Keratinocyte (primary cell): ENCODE measurements at regions not wholly inside any gene's neighbourhood (a gene's known extent, or its start where the extent isn't known, plus 50 kb on each side); places are given as distances from the start of the nearest gene placed in this dataset.

ENCODE experiments used
- DNase-seq: peaks from one replicate; pipeline ENCODE4 v3.0.0-alpha.2; 2011; ENCODE audit warnings: low read depth, missing footprints, low spot score
- FAIRE-seq: peaks from 2 replicates; lab custom pipeline; 2011; peaks lifted over from hg19 to GRCh38; lab: Jason Lieb, UNC
- H2AFZ ChIP-seq: 2 replicates; pipeline ENCODE4 v1.6.0; 2012; ENCODE audit warnings: low read length, control low read depth, inconsistent platforms; ENCODE audit not compliant: control insufficient read depth
- H3K27ac ChIP-seq: 2 replicates; pipeline ENCODE4 v1.5.1; 2011; ENCODE audit warnings: low read length; ENCODE audit not compliant: control insufficient read depth, insufficient read depth
- H3K27me3 ChIP-seq: 3 replicates; pipeline ENCODE4 v1.6.0; 2011; ENCODE audit warnings: low read length; ENCODE audit not compliant: control insufficient read depth, insufficient read depth; ENCODE audit errors: extremely low read depth
- H3K36me3 ChIP-seq, 2 experiments: 2 replicates in 1 of 2; 3 replicates in 1 of 2; pipeline ENCODE4 v1.5.1; 2011; ENCODE audit warnings: low read length in 2 of 2, mild to moderate bottlenecking in 1 of 2; ENCODE audit not compliant: control insufficient read depth in 2 of 2, insufficient read depth in 2 of 2; ENCODE audit errors: extremely low read depth in 1 of 2
- H3K4me1 ChIP-seq: 3 replicates; pipeline ENCODE4 v1.5.1; 2011; ENCODE audit warnings: low read length; ENCODE audit not compliant: control insufficient read depth, insufficient read depth; ENCODE audit errors: extremely low read depth
- H3K4me2 ChIP-seq: 3 replicates; pipeline ENCODE4 v1.6.0; 2011; ENCODE audit warnings: low read depth, low read length; ENCODE audit not compliant: control insufficient read depth, insufficient read depth; ENCODE audit errors: extremely low read depth
- H3K4me3 ChIP-seq, 3 experiments: fragments of 200-600 bp in 1 of 3; sonication (generic) in 1 of 3; 2 replicates in 2 of 3; 3 replicates in 1 of 3; pipeline ENCODE4 v1.5.1; 2011 to 2016; ENCODE audit warnings: low read length in 3 of 3, mild to moderate bottlenecking in 3 of 3, control low read depth in 2 of 3, inconsistent platforms in 1 of 3, low read depth in 1 of 3, mixed read lengths in 1 of 3, mixed run types in 1 of 3, moderate library complexity in 1 of 3; ENCODE audit not compliant: control insufficient read depth in 2 of 3, insufficient read depth in 2 of 3; ENCODE audit errors: extremely low read depth in 1 of 3
- H3K79me2 ChIP-seq: 2 replicates; pipeline ENCODE4 v1.6.0; 2012; ENCODE audit warnings: low read length; ENCODE audit not compliant: control insufficient read depth, insufficient read depth
- H3K9ac ChIP-seq: 3 replicates; pipeline ENCODE4 v1.6.0; 2011; ENCODE audit warnings: low read length; ENCODE audit not compliant: control insufficient read depth, insufficient read depth; ENCODE audit errors: extremely low read depth
- H3K9me1 ChIP-seq: 3 replicates; pipeline ENCODE4 v1.6.0; 2011; ENCODE audit warnings: low read length; ENCODE audit not compliant: control insufficient read depth, insufficient read depth; ENCODE audit errors: extremely low read depth
- H3K9me3 ChIP-seq: 2 replicates; pipeline ENCODE4 v1.5.1; 2012; ENCODE audit warnings: low read depth, low read length; ENCODE audit not compliant: control insufficient read depth
- H4K20me1 ChIP-seq: 3 replicates; pipeline ENCODE4 v1.6.0; 2011; ENCODE audit warnings: low read length; ENCODE audit not compliant: control insufficient read depth, insufficient read depth; ENCODE audit errors: extremely low read depth
- CTCF ChIP-seq, 3 experiments: IDR thresholded peaks in 1 of 3; conservative IDR thresholded peaks in 1 of 3; optimal IDR thresholded peaks in 1 of 3; 2 replicates in 2 of 3; 3 replicates in 1 of 3; pipeline versions ENCODE3 to v1.5.1; 2011; ENCODE audit warnings: low read length in 3 of 3, mild to moderate bottlenecking in 3 of 3, moderate library complexity in 2 of 3, control low read depth in 1 of 3, inconsistent platforms in 1 of 3; ENCODE audit not compliant: insufficient read depth in 2 of 3; ENCODE audit errors: extremely low read depth in 1 of 3
- EZH2 ChIP-seq: IDR thresholded peaks from one replicate; pipeline ENCODE4 v1.6.1; 2012; ENCODE audit warnings: inconsistent platforms, mild to moderate bottlenecking, low read length, moderate library complexity
- dilution Hi-C: fragments of 300-500 bp; cut with MboI; formaldehyde crosslinking; loops from one replicate; pipeline ENCODE4 v1.7.0; 2020; ENCODE audit warnings: low sequenced_read_pairs; ENCODE audit not compliant: extremely low pct_ligation_motif_present

GRCh38 chr2:195317550-195317949, 339.5 kb upstream of the SLC39A10 start:
- Histone ChIP-seq H4K20me1 (no peaks in the 10 kb centered on the region), H3K9ac (no peak overlapping the region), H3K4me2 (no peak overlapping the region), H3K27ac (no peak overlapping the region), H3K9me3 (no peaks in the 10 kb centered on the region), H3K79me2 (no peaks in the 10 kb centered on the region), H3K9me1 (no peaks in the 10 kb centered on the region), H3K4me3 (no peak overlapping the region), H2AFZ (peak overlapping the region; percentile 3), H3K27me3 (no peaks in the 10 kb centered on the region), H3K4me1 (peaks cover 34% of the 10 kb centered on the region), H3K36me3 (no peaks in the 10 kb centered on the region)
- no peak for TF ChIP-seq EZH2
- TF ChIP-seq CTCF (optimal IDR thresholded peaks at IDR 0.05 in 1 of 3, IDR thresholded peaks at IDR 0.05 in 1 of 3, conservative IDR thresholded peaks at IDR 0.05 in 1 of 3; ENCODE audit: extremely low read depth in 1 of 3, insufficient read depth in 2 of 3, low read length in 3 of 3), result no peak
- FAIRE-seq, result no peak
- dilution Hi-C loops, result no loop called here
- no peak for DNase-seq

- Histone ChIP-seq H3K4me1 (peaks cover 31% of the 10 kb centered on the region), H2AFZ (no peak overlapping the region), H3K4me2 (no peak overlapping the region), H3K36me3 (no peaks in the 10 kb centered on the region), H3K9ac (no peak overlapping the region), H3K27ac (no peak overlapping the region), H3K9me3 (no peaks in the 10 kb centered on the region), H3K4me3 (no peak overlapping the region), H4K20me1 (no peaks in the 10 kb centered on the region), H3K9me1 (no peaks in the 10 kb centered on the region), H3K79me2 (no peaks in the 10 kb centered on the region), H3K27me3 (no peaks in the 10 kb centered on the region)
- dilution Hi-C loops, result no loop called here
- no peak for DNase-seq
- no peak for FAIRE-seq
- TF ChIP-seq EZH2 (no peak), CTCF (optimal IDR thresholded peaks at IDR 0.05 in 1 of 3, IDR thresholded peaks at IDR 0.05 in 1 of 3, conservative IDR thresholded peaks at IDR 0.05 in 1 of 3; ENCODE audit: extremely low read depth in 1 of 3, insufficient read depth in 2 of 3, low read length in 3 of 3) (no peak)
These were observed 340.5 kb upstream of the SLC39A10 start for GRCh38 chr2:195316486-195316885.
